ENCODE measurements at regions not wholly inside any gene's neighbourhood (a gene's known extent, or its start where the extent isn't known, plus 50 kb on each side); places are given as distances from the start of the nearest gene placed in this dataset.

DNA sequence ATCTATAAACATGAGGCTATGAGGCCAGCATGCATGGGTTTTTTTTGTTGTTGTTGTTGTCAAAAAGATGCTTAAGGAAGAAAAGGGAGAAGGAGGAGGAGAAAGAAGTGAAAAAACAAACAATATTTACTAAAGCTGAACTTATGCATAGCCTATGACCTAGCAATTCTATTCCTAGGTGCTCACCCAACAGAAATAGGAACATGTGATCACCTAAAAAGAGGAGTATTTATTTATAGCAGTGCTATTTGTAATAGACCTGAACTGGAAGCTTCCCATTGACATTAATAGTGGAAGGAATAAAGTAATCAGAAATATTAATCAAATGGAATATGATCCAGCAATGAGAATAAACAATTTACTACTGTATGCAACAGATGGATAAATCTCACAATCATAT, 156.5 kb upstream of the OLIG3 start:
- in situ Hi-C loops (cut with HindIII; ENCODE audit: low pct_unique_long_range_greater_than_20kb, low sequenced_read_pairs), result no loop called here
- no peak for DNase-seq (ENCODE audit: low read depth, low spot score)

DNA sequence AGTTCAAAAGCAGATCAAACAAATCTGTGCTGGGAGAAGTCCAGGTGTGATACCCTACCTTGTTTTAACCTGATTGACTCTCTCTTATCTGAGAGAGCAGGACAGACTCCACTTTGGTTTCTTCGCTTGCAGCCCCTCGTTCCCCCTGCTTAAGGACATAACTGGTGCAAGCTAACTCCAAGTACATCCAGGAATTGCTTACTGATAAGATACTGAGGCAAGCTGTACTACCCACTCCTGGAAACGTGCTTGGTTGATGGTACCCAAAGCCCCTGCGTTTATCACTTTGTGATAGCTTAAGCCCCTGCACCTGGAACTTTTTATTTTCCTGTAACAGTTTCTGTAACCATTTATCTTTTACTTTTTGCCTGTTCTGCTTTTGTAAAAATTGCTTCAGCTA, 157.0 kb upstream of the OLIG3 start:
- DNase-seq (ENCODE audit: low read depth, low spot score), result no peak
- in situ Hi-C loops (cut with HindIII; ENCODE audit: low pct_unique_long_range_greater_than_20kb, low sequenced_read_pairs), result no loop called here

DNA sequence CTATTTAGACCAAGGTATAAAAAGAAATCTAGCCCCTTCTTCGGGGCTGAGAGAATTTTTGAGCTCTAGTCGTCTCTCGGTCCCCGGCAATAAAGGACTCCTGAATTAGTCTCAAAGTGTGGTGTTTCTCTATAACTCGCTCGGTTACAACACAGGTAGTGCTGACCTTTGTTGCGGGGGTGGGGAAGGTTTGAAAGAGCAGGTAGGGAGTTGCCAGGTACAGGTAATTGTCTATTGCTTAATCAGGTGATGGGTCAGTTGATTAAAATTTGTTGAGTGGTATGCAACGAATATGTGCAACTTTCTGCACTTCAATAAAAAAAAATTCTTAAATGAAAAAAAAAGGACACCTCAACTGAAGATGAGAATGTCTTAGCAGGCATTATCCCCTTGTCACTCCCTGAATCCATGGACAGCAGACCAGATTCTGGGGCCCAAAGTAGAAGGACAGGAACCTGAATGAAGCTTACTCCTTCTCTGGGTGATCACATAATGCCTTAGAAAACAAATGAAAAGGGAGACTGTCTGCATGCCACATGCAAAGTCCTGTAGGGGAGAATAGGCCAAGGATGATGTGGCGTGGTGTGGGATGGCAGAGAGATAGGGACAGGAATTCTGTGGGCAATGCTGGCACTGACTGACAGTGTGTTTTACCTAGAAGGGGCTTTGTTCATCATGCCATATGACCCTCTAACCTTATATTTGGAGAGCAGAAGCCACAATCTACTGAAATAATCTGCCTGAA, 157.6 kb upstream of the OLIG3 start:
- no peak for DNase-seq (ENCODE audit: low read depth, low spot score)
- in situ Hi-C loops (cut with HindIII; ENCODE audit: low pct_unique_long_range_greater_than_20kb, low sequenced_read_pairs), result no loop called here

DNA sequence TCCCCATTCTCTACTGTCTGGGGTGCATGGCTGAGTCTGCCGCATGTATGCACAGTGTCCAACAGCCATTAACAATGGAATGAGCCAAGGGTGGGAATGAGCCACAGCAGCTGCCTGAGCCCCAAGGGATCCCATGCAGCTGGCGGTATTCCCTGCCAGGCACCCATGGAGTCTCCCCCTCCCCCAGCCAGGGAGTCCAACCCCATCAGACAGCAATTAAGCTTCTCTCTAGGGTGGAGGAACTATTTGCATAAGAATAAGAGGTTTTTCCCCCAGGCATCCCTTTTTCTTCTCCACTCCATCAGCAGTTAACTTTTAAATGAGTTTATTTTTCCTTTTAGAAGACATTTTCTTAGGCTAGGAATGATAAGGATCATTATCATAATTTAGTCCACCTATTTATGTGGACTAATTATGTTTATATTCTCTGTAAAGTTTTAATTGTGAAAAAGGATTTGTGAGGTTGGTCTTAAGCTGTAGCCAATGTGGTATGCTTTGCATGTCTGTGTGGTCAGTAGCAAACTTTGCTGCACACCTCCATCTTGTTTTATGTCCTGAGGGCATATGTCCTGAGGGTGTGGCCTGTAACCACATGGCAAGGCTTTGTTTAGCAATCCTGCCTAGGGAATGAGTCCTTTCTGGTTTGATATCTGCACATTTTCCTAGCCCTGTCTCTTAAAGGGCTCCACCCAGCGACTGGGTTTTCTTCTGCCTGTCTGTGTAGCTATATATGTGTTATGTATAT, 158.9 kb upstream of the OLIG3 start:
- in situ Hi-C loops (cut with HindIII; ENCODE audit: low pct_unique_long_range_greater_than_20kb, low sequenced_read_pairs), result no loop called here
- no peak for DNase-seq (ENCODE audit: low read depth, low spot score)

DNA sequence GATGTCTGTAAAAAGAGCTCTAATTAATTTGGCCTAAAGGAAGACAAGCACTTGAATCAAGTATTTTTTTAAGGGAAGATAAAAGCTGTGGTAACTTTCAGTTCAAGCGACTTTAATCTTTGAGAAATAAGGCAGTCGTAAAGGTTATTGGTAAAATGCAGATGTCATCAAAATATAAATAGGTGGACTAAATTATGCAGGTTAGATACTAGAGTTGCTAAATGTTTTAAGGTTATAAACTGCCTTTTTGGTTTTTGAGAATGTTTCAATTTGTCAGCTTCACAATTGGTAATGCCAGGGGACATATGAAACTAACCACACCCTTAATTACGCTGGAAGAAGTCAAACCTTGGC, 159.5 kb upstream of the OLIG3 start:
- in situ Hi-C loops (cut with HindIII; ENCODE audit: low pct_unique_long_range_greater_than_20kb, low sequenced_read_pairs), result no loop called here
- no peak for DNase-seq (ENCODE audit: low read depth, low spot score)

DNA sequence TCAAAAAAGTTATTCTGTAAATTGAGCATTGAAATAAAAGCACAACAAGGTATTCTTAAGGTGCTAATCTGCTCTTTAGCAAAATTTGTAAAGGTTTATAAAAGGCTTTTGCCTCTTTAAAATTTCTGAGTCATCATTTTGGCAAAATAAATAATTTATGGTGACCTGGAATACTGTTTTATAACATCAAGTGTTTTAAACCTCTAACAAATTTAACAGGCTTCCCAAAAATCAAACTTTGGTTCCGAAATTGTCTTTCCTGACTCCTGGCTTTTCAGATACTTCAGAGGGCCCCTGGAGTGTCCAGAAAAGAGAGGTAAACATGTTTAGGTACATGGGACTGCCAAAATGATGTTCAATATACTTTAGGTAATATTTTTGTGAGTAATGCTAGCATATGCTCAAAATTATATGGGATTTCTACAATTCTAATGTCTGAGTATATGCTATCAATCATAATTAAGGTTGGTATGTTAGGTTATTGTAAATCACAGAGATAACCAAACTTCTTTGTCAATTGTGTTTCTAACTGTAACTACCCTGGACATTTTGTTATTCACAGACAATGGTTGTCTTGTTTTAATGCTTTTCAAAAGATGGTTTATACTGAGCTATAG, 160.3 kb upstream of the OLIG3 start:
- DNase-seq (ENCODE audit: low read depth, low spot score), result no peak

DNA sequence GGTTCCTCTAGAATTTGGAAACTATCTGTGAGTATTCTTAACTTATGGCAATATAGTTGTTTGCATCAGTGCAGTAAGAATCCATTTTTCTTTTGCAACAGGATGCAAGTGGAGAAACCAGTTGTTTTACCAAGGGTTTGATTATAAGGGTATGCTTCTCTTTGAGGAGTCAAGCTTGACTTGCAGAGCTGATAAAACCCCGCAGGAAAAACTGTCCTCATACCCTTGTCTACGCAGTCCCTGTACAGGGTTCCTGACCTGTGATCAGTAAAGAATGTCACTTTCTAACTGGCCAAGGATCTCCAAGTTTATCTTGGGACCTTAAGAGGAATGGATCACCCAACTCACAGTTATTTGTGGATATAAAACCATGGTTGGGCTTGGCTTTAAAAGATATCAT, 161.1 kb upstream of the OLIG3 start:
- in situ Hi-C loops (cut with HindIII; ENCODE audit: low pct_unique_long_range_greater_than_20kb, low sequenced_read_pairs), result no loop called here
- DNase-seq (ENCODE audit: low read depth, low spot score), result no peak

More for the DNA sequence above, 160.3 kb upstream of the OLIG3 start:
- in situ Hi-C loops (cut with HindIII; ENCODE audit: low pct_unique_long_range_greater_than_20kb, low sequenced_read_pairs), result no loop called here

DNA sequence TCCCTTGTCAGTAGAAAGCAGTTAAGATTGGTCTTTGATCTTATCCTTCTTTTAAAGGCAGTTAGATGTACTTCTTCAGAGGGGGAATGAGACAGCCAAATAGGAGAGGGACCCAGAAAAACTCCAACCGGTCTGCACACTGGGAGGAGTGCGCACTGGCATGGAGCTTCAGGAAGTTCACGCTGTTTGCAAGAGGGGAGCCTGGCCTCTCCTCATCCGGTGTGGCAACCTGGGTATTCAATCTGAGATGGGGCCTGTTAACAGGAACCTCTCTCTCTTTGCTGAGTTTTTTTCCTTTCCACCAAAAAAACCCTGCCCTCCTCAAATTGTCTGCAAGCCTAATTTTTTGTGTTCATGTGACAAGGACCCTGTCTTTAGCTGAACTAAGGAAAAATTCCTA, 162.5 kb upstream of the OLIG3 start:
- no peak for DNase-seq (ENCODE audit: low read depth, low spot score)
- in situ Hi-C loops (cut with HindIII; ENCODE audit: low pct_unique_long_range_greater_than_20kb, low sequenced_read_pairs), result no loop called here

DNA sequence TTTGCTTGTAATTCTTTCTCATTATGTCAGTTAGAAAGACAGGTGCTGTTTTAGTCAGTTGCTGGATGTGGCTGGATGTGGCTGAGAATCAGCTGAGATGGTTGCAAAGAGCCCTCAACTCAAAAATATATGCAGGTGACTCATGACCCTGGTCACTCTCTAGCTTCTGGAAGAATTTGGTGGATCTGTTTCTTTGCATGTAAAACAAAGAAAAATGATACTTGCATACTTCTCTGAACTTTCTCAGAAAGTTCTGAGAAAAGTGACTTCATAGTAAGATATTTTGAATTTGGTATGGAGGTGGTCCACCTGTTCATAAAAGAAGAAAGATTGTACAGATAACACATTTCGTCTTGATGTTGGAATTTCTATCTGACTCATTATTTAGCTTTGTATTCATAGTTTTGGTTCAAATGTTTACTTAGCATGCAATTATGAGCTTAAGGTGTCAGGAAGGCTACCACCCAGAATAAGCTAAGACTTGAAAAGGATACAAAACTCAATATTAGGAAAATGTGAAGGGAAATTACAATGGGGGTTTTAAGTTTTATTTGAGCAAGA, 163.2 kb upstream of the OLIG3 start:
- in situ Hi-C loops (cut with HindIII; ENCODE audit: low pct_unique_long_range_greater_than_20kb, low sequenced_read_pairs), result no loop called here
- no peak for DNase-seq (ENCODE audit: low read depth, low spot score)

DNA sequence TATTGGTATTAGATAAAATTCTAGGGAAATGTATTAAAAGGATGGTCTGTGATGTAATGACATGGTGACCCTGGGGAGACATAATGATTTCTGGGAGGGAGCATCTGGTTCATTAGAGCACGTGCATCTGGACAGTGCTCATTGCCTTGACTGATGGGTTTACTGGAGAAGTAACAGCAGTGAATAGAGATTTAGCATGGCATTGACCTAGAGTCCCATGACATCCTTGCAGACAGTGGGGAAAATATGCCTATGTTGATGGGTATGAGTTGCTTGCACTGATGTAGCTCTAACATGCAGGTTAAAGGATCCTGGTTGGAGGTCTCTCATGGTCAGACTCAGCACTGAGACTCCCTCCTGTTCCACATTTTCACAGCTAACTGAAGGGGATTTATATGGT, 164.1 kb upstream of the OLIG3 start:
- DNase-seq (ENCODE audit: low read depth, low spot score), result no peak
- in situ Hi-C loops (cut with HindIII; ENCODE audit: low pct_unique_long_range_greater_than_20kb, low sequenced_read_pairs), result no loop called here

DNA sequence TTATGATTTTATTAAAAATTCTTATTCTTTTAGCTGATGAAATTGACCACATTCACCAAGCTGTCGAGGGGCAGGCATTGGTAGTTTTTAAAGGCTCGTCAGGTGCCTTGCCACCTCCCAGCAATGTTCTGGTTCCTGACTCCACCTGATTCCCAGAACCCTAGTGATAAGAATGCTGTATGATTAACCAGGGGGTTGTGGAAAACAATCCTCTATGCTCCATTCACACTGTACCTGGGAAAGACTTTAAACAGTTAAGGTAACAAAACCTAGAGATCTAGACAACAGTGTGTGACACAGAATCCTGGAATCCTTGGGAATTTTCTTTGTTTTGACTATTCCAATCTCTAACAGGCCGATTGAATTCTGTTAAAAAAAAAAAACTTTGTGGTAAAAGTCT, 165.7 kb upstream of the OLIG3 start:
- in situ Hi-C loops (cut with HindIII; ENCODE audit: low pct_unique_long_range_greater_than_20kb, low sequenced_read_pairs), result no loop called here
- no peak for DNase-seq (ENCODE audit: low read depth, low spot score)

DNA sequence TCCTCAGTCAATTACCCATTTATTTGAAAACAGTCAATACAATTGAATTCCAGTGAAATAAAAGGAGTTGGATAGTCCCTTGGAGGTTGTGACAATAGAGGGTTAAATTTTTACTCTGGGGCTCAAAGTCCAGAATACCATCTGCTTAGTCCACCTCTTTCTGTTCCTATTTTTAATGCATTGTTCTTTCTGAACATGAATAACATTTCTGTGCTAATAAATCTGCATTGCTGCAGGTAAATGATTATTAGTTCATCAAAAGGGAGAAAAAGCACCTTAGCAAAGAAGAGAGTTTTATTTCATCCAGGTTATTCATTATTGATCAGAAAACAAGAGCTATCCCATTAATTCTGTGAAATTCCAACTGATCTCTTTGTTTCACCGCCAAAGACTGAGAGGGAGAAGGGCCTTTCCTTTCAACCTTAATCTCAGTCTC, 166.1 kb upstream of the OLIG3 start:
- in situ Hi-C loops (cut with HindIII; ENCODE audit: low pct_unique_long_range_greater_than_20kb, low sequenced_read_pairs), result no loop called here
- no peak for DNase-seq (ENCODE audit: low read depth, low spot score)

DNA sequence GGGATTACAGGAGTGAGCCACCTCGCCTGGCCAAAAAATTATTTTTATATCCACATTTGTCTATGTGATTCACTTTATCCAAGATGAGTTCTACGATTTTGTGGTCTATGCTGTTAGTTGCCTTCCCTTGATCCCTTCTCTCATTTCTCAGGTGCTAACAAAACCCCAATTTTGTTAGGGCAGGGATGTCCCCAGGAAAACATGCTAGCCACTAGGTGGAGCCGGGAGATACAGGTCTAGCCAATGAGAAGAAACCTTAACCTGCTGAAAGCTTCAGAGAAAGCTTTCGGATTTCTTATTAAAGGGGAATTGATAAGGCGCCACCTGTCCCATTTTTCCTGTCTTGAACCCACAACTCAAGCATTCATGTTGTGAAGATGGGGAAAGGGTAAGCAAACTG, 167.4 kb upstream of the OLIG3 start:
- DNase-seq (ENCODE audit: low read depth, low spot score), result peak; percentile 56
- in situ Hi-C loops (cut with HindIII; ENCODE audit: low pct_unique_long_range_greater_than_20kb, low sequenced_read_pairs), result no loop called here

DNA sequence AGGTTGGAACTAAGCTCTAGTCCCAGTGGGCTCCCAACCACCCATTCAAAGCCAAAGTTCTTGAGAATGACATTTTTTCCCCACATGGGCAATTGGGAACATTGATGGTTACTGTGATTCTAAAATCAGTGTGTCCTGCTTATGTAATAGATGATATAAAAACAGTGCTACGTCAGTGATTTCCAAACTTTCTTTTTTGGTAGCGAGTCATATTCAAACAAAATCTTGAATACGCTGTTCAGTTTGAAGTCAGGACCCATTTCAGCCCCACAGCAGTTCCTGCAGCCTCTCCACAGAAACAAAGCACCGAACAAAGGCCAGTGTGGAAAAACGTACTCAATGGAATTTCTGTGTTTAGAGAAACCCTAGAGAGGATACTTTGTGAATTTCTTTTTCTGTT, 170.0 kb upstream of the OLIG3 start:
- no peak for DNase-seq (ENCODE audit: low read depth, low spot score)
- in situ Hi-C loops (cut with HindIII; ENCODE audit: low pct_unique_long_range_greater_than_20kb, low sequenced_read_pairs), result no loop called here

DNA sequence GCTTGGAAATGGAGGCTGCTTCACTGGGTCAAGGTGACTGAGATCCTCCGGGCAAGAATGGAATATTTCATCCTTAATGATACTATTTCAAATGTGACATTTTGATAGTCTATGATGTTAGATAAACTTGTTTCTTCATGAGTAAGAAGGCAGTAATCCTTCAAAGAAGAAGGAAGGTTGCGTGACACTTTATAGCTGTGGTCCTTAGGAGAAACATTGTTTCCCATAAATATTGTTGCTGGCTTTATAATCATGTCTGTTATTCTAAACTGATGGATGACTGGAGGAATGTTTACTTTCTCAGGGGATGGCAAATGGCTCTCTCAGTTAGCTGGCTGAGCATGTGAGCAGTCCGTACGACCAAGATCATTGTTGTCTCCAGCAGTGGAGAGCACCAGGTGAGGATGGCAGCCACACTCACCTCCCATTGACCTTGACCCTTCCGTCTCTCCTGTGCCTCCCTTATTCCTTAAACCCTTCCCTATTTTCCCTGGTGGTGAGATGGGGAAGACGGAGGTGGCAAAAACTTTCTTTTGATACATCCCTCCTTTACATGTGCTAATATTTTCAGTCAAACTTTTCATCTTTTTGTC, 171.2 kb upstream of the OLIG3 start:
- in situ Hi-C loops (cut with HindIII; ENCODE audit: low pct_unique_long_range_greater_than_20kb, low sequenced_read_pairs), result no loop called here
- DNase-seq (ENCODE audit: low read depth, low spot score), result no peak

DNA sequence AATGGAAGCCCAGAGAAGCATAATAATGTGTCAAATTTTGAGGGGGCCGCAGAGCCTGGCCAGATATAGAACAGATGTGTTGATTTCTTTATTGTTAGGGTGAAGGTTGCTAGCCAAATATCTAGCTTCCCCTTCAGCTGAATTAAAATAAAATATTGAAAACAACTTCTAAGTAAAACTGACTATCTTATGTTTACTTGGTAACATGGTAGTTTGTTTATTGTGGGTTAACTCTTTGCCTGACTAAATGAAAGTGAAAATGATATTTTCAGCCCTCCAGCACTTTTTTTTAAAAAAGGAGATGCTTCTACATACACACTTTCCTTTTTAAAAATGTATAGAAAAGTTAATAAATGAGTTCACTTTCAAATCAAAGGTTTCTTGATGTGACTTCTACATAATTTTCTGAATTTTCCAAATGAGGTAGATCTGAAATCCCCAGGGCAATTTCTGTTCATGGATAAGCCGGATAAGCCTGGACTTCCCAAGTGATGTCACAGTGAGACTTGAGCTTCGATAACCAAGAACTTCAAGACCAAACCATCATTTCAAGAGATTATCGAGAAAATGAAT, 172.1 kb upstream of the OLIG3 start:
- no peak for DNase-seq (ENCODE audit: low read depth, low spot score)
- in situ Hi-C loops (cut with HindIII; ENCODE audit: low pct_unique_long_range_greater_than_20kb, low sequenced_read_pairs), result no loop called here

DNA sequence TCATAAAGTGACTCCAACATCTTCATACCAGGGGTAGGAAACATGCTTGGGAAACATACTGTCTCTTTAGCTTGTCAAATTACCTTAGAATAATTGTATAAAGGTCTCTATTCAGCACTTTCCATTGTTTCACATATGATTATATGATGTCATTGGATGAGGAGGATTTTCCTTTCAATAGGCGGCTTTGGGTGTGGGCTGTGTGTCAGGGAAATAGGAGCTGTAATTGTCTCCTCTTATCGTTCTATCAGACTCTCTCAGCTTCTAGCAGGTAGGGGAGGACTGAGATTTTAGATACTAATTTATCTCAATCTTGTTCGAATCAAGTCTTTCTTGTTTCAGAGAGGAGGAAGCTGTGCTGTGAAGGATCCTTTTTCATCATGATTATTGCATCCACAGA, 179.4 kb upstream of the OLIG3 start:
- no peak for DNase-seq (ENCODE audit: low read depth, low spot score)
- in situ Hi-C loops (cut with HindIII; ENCODE audit: low pct_unique_long_range_greater_than_20kb, low sequenced_read_pairs), result no loop called here

DNA sequence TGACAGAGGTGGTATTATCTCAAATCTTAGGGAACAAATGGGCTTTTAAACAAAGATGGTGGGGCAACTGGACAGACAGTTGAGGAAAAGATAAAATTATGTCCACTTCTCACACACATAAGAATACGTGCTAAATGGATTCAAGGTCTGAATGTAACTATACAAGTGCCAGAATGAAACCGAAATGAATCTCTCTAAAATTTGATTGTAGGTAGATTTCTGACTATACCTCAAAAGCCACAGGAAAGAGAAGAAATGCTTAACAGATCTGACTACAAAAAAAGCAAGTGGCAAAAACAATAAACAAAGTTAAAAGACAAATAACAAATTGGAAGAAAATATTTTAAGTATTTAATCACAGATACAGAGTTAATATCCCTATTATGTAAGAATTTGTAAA, 182.7 kb upstream of the OLIG3 start:
- in situ Hi-C loops (cut with HindIII; ENCODE audit: low pct_unique_long_range_greater_than_20kb, low sequenced_read_pairs), result no loop called here

More for the DNA sequence above, 182.7 kb upstream of the OLIG3 start:
- no peak for DNase-seq (ENCODE audit: low read depth, low spot score)
